GM12873 (cell line): ENCODE measurements at regions not wholly inside any gene's neighbourhood (a gene's known extent, or its start where the extent isn't known, plus 50 kb on each side); places are given as distances from the start of the nearest gene placed in this dataset.

Experiments used
- TF ChIP-seq, protein P1 (sequence below): IDR thresholded peaks from 2 replicates; pipeline ENCODE4 v1.5.1; 2012; ENCODE audit warnings: low read depth, mild to moderate bottlenecking, moderate library complexity, low read length, control low read depth; ENCODE audit not compliant: insufficient read depth; ENCODE audit errors: missing control alignments

DNA sequence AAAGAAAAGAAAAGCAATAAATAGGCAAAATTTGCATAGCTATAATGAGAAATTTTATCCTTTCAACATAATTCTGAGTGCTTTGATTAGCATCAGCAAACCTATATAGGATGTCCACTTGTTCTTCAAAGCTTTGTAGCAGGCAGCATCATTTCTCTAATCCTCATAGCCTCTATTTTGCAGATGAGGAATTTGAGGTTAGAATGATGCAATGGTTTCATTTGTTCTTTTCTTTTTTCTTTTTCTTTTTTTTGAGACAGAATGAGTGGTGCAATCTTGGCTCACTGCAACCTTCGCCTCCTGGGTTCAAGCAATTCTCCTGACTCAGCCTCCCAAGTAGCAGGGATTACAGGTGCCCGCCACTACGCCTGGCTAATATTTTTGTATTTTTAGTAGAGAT lies 594.4 kb downstream of the TOX3 start:
- TF ChIP-seq, protein P1, sequence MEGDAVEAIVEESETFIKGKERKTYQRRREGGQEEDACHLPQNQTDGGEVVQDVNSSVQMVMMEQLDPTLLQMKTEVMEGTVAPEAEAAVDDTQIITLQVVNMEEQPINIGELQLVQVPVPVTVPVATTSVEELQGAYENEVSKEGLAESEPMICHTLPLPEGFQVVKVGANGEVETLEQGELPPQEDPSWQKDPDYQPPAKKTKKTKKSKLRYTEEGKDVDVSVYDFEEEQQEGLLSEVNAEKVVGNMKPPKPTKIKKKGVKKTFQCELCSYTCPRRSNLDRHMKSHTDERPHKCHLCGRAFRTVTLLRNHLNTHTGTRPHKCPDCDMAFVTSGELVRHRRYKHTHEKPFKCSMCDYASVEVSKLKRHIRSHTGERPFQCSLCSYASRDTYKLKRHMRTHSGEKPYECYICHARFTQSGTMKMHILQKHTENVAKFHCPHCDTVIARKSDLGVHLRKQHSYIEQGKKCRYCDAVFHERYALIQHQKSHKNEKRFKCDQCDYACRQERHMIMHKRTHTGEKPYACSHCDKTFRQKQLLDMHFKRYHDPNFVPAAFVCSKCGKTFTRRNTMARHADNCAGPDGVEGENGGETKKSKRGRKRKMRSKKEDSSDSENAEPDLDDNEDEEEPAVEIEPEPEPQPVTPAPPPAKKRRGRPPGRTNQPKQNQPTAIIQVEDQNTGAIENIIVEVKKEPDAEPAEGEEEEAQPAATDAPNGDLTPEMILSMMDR: no peak

DNA sequence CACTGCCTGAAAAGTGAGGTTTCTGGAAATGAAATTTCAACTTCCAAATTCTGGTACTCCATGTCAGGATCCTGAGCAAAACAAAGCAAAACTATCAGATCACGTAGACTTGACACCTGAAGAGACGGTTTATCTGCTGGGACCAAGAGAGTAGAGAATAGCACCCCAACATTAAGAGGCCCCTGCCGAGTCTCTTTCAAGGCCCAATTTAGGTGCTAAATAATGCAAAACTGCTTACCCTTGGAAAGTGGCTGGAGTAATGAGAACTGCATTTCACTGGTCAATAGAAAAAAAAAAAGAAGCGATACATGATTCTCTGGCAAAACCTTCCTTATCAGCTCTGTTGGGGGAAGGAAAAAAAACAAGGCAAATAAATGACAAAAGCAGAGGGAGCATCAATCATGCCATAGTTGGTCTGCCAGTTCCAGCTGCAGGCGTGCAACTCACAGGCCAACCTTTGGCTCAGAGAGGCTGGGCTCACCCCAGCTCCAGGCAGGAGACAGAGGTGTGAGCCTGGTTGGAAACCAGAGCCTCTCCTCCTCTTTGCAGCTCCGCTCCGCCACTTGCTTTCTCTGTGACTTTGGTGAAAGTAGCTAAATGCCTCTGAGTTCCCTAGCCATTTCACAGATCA lies 595.2 kb downstream of the TOX3 start:
- TF ChIP-seq, protein P1: no peak

DNA sequence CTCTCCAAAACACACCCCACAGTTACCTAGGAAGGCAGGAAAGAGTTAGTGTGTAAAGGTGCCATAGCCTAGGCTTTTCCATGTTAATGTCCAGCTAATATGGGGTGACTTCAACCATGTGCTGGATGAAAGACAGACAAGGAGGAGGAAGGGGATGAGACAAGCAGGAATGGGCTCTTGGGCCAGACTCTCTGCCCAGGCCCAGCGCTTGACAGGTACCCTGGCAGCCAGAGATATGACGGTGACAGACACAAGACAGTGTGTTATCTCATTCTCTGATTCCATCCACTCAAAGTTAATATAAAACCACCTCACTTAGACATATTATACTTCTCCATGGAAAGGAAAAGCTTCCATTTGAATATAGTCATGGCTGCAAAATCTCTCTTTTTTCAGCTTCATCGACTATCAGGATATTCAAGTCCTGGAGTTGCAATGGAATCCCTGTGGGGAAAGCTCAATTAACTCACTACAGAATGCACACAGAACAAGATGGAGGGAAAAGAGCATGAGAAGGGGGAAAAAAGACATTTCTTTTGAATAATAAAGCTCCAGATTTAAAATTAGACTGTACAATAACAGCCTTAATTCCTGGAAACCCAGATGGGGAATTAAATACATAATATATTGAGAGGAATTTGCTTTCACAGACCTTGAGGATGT lies 596.7 kb downstream of the TOX3 start:
- TF ChIP-seq, protein P1: no peak

DNA sequence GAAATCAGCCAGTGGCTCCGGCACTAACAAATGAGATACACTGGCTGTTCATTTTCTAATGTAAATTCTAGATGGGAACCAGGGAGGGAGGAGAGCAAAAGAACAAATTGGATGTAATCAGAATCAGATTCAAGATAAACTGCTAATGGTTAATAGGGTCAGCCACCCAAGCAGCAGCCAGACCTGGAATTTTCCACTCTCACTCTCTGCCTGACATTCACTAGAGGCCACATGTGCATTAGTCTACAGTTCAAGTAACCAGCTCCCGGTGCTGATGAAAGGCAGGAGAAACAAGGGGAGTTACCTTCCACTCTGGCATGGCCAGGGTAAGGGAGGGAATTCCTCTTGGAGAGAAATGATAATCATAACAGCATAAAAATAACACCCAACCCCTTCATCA lies 597.7 kb downstream of the TOX3 start:
- TF ChIP-seq, protein P1: no peak

DNA sequence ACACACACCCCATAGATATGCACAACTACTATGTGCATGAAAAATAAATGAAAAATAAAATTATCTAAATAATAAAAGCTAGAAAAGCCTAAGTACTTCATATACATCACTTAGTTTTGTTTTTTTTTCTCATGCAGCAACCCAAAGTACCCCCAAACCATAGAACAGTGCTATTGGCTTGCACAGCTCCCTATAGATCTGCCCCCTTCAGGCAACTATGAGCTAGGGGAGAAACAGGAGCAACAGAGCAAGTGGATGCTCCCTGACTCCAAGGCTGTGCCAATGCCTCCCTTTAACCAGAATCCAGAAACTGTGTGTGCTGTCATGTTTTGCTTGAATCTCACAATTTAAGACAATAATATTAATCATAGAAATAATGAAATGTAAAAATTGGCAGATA lies 605.5 kb downstream of the TOX3 start:
- TF ChIP-seq, protein P1: no peak

DNA sequence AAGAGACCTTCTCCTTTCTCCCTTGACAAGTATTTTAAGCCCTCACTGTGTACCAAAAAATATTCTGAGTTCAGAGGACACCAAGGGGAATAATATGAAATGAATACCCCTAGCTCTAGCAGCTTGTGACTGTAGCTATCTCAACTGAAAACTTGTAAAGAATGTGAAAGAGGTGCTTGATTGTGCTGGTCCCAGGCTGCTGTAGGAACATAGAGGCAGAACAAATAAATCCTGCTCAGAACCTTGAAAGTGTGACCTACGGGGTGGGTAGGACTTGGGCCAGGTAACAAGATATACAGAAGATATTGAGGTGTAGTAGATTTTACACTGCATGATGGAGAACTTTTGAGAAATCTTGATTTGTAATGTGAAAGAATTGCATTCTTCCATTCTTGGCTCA lies 606.8 kb downstream of the TOX3 start:
- TF ChIP-seq, protein P1: no peak

DNA sequence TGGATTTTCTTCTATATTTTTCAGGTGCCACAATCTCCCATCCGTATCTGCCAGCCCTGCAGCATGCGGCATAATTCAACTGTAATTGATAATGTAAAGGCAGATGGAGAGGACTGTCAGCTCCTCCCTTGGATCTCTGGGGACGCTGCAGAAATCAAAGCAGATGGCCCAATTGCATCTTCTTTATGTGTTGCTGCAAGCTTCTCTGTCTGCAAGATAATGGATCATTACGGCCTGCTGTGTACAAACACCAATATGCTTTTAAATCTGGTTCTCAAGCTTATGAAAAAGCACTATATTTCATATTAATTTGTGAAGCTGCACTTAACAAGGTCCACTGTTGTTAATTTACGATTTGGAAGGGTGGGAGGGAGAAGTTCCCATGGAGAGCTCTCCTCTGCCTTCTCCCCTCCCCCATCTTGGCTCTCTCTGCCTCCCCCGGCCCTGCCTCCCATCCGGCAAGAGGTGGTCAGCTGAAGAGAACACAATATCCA lies 607.5 kb downstream of the TOX3 start:
- TF ChIP-seq, protein P1: no peak
